ENCODE measurements at regions not wholly inside any gene's neighbourhood (a gene's known extent, or its start where the extent isn't known, plus 50 kb on each side); places are given as distances from the start of the nearest gene placed in this dataset.

GRCh38 chr4:183030823-183031222, 68.2 kb upstream of the WWC2 start:
- no peaks in the 10 kb centered on the region for H3K36me3 ChIP-seq (replicated peaks; ENCODE audit: insufficient read depth, low read length)
- no peak overlapping the region for H3K4me2 ChIP-seq (ENCODE audit: low read depth, low read length)
- TF ChIP-seq EZH2 (optimal IDR thresholded peaks at IDR 0.05; ENCODE audit: low read depth, low read length) (no peak), EZH2phosphoT487 (IDR thresholded peaks at IDR 0.05; ENCODE audit: low read length) (no peak)
- TF ChIP-seq, protein P1, sequence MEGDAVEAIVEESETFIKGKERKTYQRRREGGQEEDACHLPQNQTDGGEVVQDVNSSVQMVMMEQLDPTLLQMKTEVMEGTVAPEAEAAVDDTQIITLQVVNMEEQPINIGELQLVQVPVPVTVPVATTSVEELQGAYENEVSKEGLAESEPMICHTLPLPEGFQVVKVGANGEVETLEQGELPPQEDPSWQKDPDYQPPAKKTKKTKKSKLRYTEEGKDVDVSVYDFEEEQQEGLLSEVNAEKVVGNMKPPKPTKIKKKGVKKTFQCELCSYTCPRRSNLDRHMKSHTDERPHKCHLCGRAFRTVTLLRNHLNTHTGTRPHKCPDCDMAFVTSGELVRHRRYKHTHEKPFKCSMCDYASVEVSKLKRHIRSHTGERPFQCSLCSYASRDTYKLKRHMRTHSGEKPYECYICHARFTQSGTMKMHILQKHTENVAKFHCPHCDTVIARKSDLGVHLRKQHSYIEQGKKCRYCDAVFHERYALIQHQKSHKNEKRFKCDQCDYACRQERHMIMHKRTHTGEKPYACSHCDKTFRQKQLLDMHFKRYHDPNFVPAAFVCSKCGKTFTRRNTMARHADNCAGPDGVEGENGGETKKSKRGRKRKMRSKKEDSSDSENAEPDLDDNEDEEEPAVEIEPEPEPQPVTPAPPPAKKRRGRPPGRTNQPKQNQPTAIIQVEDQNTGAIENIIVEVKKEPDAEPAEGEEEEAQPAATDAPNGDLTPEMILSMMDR (IDR thresholded peaks at IDR 0.05; ENCODE audit: low read length): no peak
- no peak for DNase-seq
- H3K27me3 ChIP-seq (replicated peaks; ENCODE audit: insufficient read depth, low read length): no peaks in the 10 kb centered on the region
- no peak overlapping the region for H3K4me3 ChIP-seq (ENCODE audit: low read length)
- H3F3A ChIP-seq (ENCODE audit: insufficient read depth, low read length): no peaks in the 10 kb centered on the region
- H3K79me2 ChIP-seq (ENCODE audit: low read length): no peaks in the 10 kb centered on the region
- H4K20me1 ChIP-seq (ENCODE audit: insufficient read depth, low read length): no peaks in the 10 kb centered on the region
- no peak overlapping the region for H2AFZ ChIP-seq (ENCODE audit: low read length)
- no peaks in the 10 kb centered on the region for H3K9me2 ChIP-seq (replicated peaks; ENCODE audit: insufficient read depth, low read length)
- H3K27ac ChIP-seq (ENCODE audit: low read length): no peak overlapping the region
- no peaks in the 10 kb centered on the region for H3K9me3 ChIP-seq (replicated peaks; ENCODE audit: insufficient read depth, low read length)
- no peaks in the 10 kb centered on the region for H3K4me1 ChIP-seq (ENCODE audit: low read length)
- H3K9ac ChIP-seq (ENCODE audit: low read length): no peak overlapping the region

DNA sequence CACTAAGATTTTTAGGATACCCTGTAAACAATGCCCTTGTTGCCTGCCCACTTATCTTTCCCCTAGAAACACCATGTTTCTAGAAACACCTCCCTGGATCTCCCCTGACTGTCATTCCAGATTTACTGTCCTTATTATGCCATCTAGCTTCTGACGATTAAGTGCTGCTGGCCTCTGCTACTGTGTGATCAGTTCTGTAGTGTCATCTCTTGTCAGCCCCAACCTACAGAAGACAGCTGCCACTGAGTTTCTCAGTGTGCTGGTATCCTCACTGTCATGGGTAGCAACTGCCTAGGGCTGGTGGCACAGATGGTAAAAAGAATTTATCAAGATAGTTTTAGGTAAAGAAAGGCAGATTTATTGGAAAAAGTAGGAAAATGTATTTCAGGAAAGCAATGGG, 68.7 kb upstream of the WWC2 start:
- Histone ChIP-seq H3K9me2 (replicated peaks; ENCODE audit: insufficient read depth, low read length) (no peaks in the 10 kb centered on the region), H2AFZ (ENCODE audit: low read length) (no peak overlapping the region), H3K4me3 (ENCODE audit: low read length) (no peak overlapping the region), H3K27ac (ENCODE audit: low read length) (no peak overlapping the region), H3F3A (ENCODE audit: insufficient read depth, low read length) (no peaks in the 10 kb centered on the region), H4K20me1 (ENCODE audit: insufficient read depth, low read length) (no peaks in the 10 kb centered on the region), H3K27me3 (replicated peaks; ENCODE audit: insufficient read depth, low read length) (no peaks in the 10 kb centered on the region), H3K4me1 (ENCODE audit: low read length) (no peaks in the 10 kb centered on the region), H3K36me3 (replicated peaks; ENCODE audit: insufficient read depth, low read length) (no peaks in the 10 kb centered on the region), H3K9ac (ENCODE audit: low read length) (no peak overlapping the region), H3K9me3 (replicated peaks; ENCODE audit: insufficient read depth, low read length) (no peaks in the 10 kb centered on the region), H3K79me2 (ENCODE audit: low read length) (no peaks in the 10 kb centered on the region), H3K4me2 (ENCODE audit: low read depth, low read length) (no peak overlapping the region)
- TF ChIP-seq, protein P1 (IDR thresholded peaks at IDR 0.05; ENCODE audit: low read length): no peak
- no peak for TF ChIP-seq EZH2phosphoT487 (IDR thresholded peaks at IDR 0.05; ENCODE audit: low read length)
- TF ChIP-seq EZH2 (optimal IDR thresholded peaks at IDR 0.05; ENCODE audit: low read depth, low read length): no peak
- no peak for DNase-seq

DNA sequence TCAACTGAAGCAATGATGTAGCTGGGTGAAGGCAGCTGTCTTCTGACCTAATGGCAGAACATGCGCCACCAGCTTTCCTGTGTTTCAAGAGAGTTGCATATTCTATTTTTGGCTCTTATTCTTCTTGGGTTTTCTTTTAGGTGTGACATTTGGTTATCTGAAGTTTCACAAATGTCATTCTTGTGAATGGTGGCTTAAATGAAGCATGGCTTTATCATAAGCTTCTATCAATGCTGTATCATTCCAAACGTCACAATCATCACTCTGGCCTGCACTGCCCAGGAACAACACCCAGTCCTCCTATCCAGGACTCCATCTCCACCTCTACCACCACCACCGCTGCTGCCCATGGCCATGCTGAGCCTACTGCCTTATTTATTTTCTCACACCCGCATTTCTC, 69.7 kb upstream of the WWC2 start:
- DNase-seq: no peak
- H3F3A ChIP-seq (ENCODE audit: insufficient read depth, low read length): no peaks in the 10 kb centered on the region
- H2AFZ ChIP-seq (ENCODE audit: low read length): no peak overlapping the region
- no peak overlapping the region for H3K4me2 ChIP-seq (ENCODE audit: low read depth, low read length)
- no peaks in the 10 kb centered on the region for H4K20me1 ChIP-seq (ENCODE audit: insufficient read depth, low read length)
- no peaks in the 10 kb centered on the region for H3K4me1 ChIP-seq (ENCODE audit: low read length)
- no peaks in the 10 kb centered on the region for H3K9me3 ChIP-seq (replicated peaks; ENCODE audit: insufficient read depth, low read length)
- H3K27me3 ChIP-seq (replicated peaks; ENCODE audit: insufficient read depth, low read length): no peaks in the 10 kb centered on the region
- H3K79me2 ChIP-seq (ENCODE audit: low read length): no peaks in the 10 kb centered on the region
- no peak overlapping the region for H3K27ac ChIP-seq (ENCODE audit: low read length)
- TF ChIP-seq, protein P1 (IDR thresholded peaks at IDR 0.05; ENCODE audit: low read length): no peak
- TF ChIP-seq EZH2phosphoT487 (IDR thresholded peaks at IDR 0.05; ENCODE audit: low read length): no peak
- no peaks in the 10 kb centered on the region for H3K36me3 ChIP-seq (replicated peaks; ENCODE audit: insufficient read depth, low read length)
- no peaks in the 10 kb centered on the region for H3K9me2 ChIP-seq (replicated peaks; ENCODE audit: insufficient read depth, low read length)
- H3K4me3 ChIP-seq (ENCODE audit: low read length): no peak overlapping the region
- no peak overlapping the region for H3K9ac ChIP-seq (ENCODE audit: low read length)
